ENCODE measurements at regions not wholly inside any gene's neighbourhood (a gene's known extent, or its start where the extent isn't known, plus 50 kb on each side); places are given as distances from the start of the nearest gene placed in this dataset.

GRCh38 chr6:4401408-4402368, 266.3 kb upstream of the ECI2 start:
- DNase-seq = no peak

DNA sequence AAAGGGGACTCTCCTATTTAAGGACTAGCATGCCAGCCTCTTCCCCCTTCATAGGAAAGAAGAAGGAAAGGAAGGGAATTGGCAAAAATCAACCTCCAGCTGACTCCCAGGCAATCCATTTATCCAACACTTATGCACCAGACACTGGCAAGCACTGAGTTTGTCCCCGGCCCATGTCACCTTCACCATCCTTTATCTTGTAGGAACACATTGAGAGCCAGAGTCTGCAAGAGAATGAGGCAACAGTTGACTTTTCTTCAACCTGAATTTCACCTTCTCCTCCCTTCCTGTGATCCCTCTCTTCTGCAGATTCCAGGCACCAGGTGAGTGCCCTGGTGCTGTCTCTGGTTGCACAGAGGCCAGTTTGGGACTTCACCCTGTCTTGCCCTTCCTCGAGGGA, 264.3 kb upstream of the ECI2 start:
- no peak for DNase-seq

GRCh38 chr6:4398791-4399190, 263.4 kb upstream of the ECI2 start:
- no peak for DNase-seq

DNA sequence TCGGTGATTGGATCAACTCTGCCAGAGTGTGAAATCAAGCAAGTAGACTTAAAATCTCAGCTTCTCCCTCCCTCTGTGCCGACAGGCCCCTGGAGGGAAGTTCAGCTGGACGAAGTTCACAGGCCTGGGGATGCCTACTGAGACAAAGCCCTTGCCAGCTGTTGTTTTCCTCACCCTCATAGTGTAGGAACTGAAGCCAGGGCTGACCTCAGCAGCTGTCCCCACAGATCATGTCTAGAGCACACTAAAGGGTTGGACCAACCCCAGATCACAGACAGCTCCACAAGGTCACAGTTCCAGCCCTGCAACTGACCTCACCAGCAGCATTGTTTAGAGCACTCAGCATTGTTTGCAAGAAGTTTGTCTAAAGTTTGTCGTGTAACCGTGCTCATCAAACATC, 261.9 kb upstream of the ECI2 start:
- DNase-seq = no peak

GRCh38 chr6:4396044-4396443, 260.7 kb upstream of the ECI2 start:
- DNase-seq = no peak

GRCh38 chr6:4395386-4395785, 260.0 kb upstream of the ECI2 start:
- DNase-seq = no peak

GRCh38 chr6:4394786-4395185, 259.4 kb upstream of the ECI2 start:
- DNase-seq = no peak

GRCh38 chr6:4388675-4389074, 253.3 kb upstream of the ECI2 start:
- no peak for DNase-seq

DNA sequence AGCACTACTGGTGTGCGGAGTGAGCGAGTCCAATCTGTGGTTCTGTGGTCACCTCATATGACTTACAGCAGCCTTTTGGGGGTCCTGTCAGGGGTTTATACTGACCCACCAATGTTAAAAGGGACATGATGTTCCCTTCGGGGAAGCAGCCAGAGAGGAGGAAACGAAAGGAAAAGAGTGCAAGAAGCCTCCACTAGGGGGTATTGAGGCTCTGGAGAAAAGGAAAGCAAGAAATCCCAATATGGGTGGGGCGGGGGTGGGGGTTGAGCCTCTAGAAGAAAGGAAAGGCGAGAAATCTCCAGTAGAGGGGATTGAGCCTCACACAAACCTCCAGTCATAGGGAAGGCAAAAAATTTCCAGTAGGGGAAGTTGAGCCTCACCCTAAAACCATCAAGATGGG, 249.3 kb upstream of the ECI2 start:
- no peak for DNase-seq

DNA sequence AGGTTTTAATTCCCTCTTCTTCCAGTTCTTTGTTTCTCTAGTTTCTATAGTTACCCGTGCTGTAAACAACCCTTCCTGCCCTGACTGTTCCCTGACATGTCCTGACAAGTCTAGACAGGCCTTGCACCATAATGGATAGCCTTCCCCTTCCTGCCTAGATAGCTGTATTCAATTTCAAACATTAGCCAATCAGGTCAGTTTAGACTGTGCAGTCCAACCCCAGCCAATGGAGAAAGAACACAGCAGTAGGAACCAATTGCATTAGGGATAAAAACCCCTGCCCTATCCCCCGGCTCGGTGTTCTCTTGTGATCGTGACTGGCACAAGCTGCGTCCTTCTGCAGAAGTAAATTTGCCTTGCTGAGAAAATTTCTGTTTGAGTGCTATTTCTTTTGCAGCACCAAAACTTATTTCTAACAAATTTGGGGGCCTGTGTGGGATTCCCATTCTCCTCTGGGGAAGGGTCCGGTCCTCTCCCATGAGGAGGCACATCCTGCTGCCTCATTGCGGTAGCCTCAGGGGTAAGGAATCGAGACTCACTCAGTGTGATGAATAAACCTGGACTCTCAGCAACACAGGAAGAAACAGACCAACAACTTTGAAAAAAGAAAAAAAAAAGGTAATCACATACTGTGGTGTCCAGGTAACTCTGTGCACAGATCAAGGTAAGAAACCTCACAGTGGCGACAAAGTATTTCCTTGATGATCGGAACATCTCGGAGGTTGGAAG, 248.7 kb upstream of the ECI2 start:
- DNase-seq = no peak

GRCh38 chr6:4382362-4382853, 247.0 kb upstream of the ECI2 start:
- no peak for DNase-seq

GRCh38 chr6:4381381-4381780, 246.0 kb upstream of the ECI2 start:
- DNase-seq = no peak

DNA sequence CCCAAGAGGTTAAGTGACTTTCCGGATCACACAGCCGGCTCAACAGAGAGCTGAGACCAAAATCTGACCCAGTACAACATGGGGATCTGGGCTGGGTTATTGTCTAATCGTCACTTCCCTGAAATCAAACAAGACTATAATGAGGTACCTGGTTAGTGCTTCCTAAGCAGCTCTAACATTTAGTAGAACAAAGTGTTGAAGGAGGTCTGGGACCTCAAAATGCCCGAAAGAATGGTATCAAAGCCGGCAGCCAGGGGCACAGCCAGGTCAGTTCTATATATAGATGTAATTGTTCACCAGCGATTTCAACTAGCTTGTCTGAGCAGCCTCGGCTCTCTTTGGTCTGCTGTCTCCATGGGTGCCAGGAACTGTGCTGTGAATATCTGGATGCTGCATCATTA, 245.5 kb upstream of the ECI2 start:
- no peak for DNase-seq

- no peak for DNase-seq
Observed at GRCh38 chr6:4379958-4380357, 244.6 kb upstream of the ECI2 start.

DNA sequence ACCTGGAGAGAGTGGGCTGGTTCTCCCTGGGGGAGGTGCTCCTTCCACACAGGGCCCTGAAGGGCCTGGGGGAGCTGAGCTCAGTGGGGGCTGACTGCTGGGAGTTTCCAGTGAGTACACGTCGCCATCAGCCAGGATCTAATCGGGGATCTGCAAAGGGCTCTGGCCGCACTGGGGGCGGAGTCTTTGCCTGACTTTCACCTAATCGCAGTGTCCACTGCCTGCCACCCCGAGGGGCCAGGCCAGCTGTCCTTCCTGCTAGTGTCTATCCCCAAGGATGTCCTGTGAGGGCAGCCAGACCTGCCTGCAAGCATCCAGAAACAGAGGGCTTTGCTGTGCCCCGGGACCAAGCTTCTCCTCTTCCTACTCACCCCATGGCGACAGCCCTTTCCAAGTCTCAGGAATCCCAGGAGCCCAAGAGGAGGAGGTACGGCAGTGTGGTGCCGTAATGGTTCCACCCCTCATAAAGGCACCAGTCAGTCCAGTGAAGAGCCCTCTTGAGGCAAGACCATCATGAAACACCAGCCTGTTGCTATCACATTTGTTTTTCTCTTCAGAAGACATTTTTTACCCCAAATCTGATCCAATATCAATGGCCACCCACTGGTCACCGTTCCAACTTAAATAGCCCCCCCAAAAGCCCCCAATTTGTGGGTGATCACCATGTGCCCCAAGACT, 243.1 kb upstream of the ECI2 start:
- no peak for DNase-seq

- DNase-seq = no peak
Observed at GRCh38 chr6:4377603-4378002, 242.2 kb upstream of the ECI2 start.

- no peak for DNase-seq
Observed at GRCh38 chr6:4374216-4374615, 238.8 kb upstream of the ECI2 start.

GRCh38 chr6:4372866-4373265, 237.5 kb upstream of the ECI2 start:
- DNase-seq = no peak

DNA sequence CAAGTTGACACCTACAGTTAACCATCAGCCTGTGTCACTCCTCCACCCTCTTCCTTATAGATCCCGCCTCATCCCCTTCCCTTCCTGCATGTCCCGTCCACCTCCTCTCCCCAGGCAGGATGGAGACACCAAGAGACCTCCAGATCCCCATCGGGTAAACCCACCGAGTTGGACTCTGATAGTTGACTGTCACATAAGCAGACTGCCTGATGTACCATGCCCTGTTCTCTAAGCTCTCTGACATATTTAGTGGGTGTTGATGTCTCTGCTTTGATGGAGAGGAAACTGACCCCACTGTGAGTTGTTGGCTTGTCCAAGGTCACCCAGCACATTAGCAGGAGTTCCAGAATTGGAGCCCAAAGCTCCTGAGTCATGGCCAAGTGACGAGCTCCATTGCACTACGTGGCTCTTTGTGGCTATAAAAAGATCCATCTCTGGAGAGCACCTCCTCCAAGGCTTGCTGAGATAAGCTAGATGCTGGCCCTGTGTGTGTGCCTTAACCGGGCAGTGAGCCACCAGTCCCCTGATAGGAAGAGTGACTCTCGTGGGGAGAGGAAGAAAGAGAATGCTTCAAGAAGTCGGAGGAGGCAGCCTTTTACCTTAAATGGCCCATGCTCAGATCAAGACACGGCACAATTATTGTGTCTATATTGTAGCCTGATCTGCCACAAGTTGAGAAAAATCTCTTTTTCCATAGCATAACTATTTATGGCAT, 236.0 kb upstream of the ECI2 start:
- DNase-seq = no peak

DNA sequence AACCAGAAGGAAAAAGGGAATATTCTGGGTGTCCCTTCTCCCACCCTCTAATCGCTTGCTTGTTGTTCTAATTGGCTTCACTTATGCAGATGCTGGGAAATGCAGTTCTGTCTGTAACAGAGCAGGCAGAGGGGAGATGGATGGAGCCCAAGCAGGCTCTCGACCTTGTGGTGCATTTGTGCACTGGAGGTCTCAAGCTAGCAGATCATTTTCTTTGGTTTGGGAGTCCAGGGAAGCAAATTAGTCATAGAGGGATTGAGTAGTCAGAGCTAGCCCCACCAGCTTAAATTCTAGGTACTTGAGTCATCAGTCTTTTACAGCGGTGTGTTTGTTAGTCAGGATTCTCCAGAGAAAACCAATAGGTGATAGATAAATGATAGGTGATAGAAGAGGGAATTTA, 234.7 kb upstream of the ECI2 start:
- DNase-seq = no peak

GRCh38 chr6:4369616-4370015, 234.2 kb upstream of the ECI2 start:
- no peak for DNase-seq

GRCh38 chr6:4368649-4369048, 233.3 kb upstream of the ECI2 start:
- no peak for DNase-seq

- DNase-seq = no peak
Observed at GRCh38 chr6:4367643-4368042, 232.3 kb upstream of the ECI2 start.

All from NCI-H1694 treated with DMSO at 0.1 percent for 48 hours (cell line).